NCI-H1694 (cell line): ENCODE measurements at regions not wholly inside any gene's neighbourhood (a gene's known extent, or its start where the extent isn't known, plus 50 kb on each side); places are given as distances from the start of the nearest gene placed in this dataset.

ENCODE experiments used
- DNase-seq: peaks from one replicate; lab custom pipeline; 2025; lab: John Stamatoyannopoulos, UW

DNA sequence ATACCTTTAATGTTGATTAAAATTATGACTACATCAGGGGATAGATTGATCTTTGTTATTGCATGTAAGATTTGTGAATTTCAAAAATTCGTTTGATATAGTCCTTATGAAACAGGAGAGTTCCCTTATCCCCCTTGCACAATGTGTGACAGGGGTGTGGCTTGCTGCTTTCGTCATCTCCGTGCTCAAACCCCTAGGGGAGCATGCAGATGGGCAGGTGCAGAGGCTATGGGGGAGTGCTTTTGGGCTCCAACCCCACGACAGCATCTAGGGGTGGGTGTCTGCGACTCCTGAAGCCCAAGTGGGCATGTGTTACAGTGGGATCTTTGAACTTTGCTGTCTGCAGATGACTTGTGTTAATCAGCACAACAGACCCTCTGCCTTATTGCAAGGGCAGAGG lies 360.1 kb upstream of the GOLIM4 start:
- DNase-seq: no peak

DNA sequence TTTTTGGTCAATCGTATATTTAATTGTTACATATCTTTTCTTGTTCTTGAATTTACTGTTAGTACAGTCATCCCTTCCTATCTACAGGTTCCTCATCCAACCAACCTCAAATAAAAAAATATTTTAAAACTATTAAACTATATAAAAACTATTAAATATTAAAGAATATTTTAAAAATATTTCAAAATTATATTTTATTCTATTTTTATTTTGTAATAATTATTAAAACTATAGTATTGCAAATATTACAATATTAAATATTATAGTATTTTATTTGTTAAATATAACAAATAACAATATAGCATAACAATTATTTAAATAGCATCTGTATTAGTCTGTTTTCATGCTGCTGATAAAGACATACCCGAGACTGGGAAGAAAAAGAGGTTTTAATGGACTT lies 357.9 kb upstream of the GOLIM4 start:
- DNase-seq: no peak

DNA sequence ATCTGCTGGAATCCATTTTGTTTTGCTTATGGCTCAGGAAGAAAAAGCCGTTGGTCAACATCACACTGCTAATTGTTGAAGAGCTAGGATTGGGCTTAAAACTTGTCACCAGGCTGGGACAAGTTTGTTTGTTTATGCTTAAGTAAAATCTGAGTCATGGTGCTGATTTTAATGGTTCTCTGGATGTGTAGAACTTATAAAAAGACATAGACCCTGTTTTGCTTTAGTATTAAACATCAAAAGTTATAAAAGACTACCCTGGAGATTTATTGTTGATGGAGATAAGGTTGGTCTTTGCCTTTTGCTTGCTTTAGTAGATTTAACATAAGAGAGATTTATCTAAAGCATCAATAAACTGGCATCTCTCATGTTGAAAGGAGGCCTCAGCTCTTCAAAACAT lies 348.2 kb upstream of the GOLIM4 start:
- DNase-seq: no peak

DNA sequence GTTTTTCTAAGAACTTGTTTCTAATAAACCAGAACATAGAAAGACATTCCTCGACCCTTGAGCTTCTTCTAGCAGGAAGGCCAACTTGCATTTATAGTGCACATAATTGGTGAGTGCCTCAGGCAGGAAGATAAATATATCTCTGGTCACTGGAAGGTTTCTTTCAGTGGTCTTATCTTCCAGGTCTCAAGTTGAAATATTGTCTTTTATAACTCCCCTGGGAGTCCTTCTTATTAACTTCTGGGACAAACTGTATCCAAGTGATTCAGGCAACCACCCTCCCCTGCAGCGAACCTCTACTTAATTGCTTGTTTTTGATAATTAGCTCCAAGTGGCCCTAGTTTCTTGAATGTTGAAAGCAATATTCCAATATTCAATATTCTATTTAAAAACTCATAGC lies 346.8 kb upstream of the GOLIM4 start:
- DNase-seq: no peak

DNA sequence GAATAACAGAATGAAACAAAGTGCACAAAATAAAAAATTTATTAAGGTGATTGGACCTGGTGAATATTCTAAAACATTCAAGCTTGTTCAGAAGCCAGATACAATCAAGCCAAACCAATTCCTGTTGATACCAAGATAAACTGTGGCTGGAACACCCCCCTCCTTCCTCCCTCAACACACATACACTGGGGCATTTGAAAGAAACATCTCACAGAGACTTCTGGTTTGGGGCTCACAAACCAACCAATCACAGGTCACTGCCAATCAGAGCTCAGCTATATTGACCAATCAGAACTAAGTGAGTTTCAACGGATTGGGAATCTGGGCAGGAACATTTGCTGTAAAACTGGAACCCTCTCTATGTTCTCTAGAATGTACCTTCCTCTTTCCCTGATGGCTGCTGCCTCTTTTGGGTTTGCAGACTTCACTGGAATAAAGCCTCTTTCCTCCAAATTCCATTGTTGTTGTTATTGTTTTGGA lies 340.6 kb upstream of the GOLIM4 start:
- no peak for DNase-seq

DNA sequence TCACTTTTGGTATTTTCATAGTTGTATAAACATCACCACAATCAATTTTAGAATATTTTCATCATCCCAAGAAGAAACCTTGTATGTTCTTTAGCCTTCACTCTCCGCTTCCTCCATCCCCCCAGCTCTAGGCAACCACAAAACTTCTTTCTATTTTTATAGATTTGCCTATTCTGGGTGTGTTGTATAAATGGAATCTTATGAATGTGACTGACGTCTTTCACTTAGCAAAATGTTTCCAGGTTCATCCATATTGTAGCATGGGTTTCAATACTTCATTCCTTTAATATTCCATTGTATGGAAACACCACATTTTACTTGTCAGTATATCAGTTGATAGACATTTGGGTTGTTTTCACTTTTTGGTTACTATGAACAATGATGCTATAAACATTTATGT lies 335.8 kb upstream of the GOLIM4 start:
- DNase-seq: no peak

DNA sequence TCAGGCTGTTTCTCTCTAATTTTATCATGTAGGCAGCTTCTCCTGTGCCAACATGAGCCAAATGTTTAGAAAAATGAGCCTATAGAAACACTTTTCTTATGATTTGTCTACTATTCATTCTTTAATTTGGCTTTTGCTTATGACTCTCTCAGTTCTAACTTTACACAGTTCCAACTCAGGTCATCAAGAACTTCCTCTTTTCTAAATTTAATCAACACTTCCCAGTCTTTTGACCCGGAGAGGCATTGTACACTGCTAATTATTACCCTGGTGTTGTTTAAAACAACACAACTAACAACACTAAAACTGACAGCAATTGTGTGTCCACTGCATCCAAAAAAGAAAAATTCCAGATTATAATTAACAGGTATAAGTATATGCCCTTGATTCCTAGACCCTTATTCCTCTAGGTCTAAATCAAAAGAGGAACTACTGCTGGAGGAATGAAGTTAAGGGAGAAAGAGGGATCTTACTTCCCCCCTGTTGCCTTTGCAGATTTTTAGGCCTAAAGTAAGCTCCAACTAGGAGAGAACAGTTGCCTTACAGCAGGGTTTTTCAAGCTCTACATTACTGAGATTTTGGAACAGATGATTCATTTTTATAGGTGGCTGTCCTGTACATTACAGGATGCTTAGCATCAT lies 332.2 kb upstream of the GOLIM4 start:
- DNase-seq: no peak

DNA sequence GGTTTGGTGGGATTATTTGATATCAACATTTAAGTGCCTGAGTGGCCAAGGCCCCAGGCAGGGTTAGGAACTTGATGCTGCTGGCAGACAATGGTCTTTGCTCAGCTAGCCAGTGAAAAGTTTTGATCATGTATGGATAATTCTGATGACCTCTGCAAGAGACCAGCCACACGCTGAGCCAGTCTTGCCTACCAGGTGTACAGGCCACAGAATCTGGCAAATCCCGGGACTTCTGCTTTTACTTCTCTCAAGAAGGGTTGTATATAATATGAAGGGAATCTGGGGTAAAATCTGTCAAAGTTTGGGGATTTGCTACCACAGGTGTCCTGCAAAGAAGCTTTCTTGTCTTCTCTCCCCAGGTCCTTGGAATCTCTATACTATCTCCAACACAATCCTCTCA lies 331.4 kb upstream of the GOLIM4 start:
- no peak for DNase-seq

DNA sequence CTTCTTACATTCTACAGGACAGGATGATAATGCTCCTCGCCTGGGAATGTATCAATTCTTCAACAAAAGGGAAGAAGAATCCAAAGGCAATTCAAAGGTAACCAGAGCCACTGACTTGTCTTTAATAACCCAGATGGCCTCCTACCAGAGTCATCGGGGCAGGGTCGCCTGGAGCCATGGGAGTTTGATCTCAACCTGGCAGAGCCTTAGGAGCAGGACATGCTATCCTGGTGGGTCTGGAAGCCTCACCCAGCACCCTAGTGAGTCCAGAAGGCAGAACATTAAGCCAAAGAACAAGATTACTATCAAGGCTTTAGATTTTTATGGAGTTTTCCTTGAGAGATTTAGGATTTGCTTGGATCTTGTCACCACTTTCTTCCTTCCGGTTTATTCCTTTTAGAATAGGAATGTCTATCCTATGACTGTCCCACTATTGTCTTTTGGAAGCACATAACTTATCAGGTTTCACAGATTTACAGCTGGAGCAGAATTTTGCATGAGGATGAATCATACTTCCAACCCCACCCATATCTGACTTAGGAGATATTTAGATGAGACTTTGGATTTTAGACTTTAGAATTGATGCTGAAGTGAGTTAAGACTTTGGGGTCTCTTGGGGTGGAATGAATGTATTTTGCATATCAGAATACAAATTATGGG lies 330.3 kb upstream of the GOLIM4 start:
- no peak for DNase-seq

DNA sequence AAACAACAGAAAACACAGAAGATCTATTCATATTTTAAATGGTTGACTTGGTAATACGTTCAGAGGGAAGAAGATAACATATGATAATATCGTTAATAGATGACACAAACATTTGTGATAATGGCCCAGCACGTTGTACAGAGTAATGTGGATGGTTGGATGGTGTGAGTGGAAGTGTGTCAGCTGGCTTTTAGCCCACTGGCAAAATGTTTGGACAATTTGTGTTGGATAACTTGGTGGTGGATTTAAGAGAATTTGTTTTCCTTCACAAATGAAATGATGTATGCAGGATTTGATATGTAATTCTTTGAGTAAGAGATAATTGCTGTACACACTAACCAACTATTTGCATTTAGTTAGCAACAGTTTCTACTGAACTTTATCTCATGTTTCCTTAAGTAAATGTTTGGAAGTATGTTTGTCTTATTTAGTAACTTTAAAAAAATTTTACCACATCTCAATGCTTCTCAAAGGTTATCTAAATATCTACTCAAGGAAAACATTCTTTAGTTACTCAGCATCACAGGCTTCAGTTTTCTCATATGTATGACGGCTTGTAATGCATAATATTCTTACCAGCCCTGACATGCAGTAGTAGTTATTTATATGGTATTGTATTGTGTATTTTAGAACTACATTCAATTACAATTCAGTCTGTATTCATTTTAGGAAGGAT lies 328.5 kb upstream of the GOLIM4 start:
- DNase-seq: no peak

DNA sequence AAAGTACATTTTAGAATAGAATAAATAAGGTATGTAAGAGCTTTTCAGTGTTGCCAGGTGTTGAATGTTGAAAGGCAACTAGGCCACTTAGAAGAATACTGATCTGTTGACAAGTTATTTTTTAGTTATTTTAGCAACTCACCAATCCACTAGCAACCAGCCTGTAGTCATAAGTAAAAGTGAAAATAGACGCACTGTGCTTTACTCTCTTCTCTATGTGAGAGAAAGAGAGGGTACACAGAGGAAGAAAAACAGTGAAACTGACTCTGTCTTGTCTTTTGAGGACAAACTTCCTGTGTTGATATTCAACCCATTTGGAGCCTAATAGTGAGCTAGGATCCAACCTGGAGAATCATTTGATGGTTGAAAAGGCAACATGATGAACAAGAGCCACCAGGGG lies 327.1 kb upstream of the GOLIM4 start:
- DNase-seq: no peak

DNA sequence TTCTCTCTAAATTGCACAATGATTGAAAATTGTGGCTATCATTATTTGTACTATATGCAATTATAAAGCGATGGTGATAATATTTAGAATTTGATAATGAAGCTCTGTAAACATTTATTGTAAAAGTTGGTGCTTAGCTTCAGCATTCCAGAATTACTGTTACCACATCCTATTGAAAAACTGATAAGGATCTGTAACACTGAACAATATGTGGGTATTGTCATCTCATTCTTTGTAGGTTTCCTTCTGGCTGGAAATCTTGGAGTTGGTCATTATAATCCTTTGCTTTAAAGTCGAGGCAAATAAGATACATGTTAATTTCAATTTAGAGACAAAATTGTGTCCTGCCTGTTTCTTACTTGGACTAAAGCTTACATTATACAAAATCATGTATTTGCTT lies 323.4 kb upstream of the GOLIM4 start:
- no peak for DNase-seq

DNA sequence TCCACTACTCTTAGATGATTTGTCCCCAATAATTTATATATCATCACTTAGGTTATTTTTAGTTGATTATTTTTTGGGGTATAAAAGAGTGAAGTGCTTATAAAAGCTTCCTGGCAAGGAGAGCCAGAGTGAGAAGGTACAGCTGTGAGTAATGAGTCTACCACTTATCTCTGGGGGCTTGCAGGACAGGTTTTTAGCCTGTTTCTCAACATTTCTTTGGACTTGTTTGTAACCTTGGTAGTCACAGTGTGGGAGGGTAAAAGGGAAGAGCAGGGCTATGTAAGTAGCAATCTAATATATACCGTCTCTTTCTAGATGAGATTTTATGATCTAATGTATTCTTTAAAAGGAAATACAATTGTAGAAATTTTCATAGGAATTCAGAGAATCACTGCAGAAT lies 321.3 kb upstream of the GOLIM4 start:
- no peak for DNase-seq

DNA sequence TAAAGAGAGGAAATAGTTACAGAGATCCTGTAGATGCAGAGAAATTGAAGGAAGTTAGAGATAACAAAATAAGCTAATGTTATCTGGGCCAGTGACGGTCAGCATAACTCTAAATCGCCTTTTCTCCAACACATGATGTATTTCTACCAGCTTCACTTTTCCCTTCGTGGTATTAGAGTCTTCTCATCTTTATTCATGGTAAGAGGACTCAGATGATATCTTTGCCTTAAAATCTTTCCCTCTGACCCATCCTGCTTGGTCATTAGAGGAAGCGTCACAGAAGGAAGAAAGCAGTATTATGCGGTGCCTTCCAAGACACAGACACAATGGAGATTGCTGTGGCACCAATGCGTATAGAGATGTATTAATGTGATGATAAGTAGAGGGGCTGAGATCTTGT lies 320.7 kb upstream of the GOLIM4 start:
- no peak for DNase-seq

DNA sequence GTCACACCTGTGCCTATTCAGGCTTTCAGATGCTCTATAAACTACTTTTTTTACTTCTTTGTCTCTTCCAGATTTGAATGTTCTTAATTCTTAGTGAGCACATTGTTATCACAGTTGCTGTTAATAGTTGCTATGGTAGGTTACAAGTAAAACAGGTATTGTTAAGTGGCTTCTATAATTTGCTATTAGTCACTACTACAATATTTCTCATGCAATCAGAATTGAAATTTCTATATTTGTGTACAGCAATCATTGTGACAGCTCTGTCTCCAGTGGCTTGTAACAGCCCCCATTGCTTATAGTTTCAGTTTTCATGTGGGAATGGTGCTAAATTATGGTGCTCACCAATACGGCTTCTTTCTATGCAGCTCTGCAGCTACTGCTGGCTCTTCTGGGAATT lies 318.4 kb upstream of the GOLIM4 start:
- no peak for DNase-seq

DNA sequence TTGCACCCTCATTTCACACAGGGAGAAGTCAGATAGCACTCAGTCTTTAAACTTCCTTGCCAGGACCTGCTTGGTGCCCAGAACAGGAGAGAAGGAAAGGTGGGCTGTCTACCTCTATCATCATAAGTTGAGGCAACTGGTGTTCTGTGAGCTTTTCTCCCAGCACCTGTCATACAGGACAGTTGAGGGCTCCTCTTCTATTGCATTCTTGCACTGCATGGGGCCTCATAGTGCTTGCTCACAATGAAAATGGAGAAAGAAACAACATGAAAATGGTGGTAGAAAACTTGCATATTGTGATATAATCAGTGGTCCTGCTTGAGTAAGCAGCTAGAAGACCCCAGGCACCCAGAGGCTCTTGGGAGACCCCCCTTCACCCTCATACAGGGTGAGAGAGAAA lies 311.7 kb upstream of the GOLIM4 start:
- no peak for DNase-seq

DNA sequence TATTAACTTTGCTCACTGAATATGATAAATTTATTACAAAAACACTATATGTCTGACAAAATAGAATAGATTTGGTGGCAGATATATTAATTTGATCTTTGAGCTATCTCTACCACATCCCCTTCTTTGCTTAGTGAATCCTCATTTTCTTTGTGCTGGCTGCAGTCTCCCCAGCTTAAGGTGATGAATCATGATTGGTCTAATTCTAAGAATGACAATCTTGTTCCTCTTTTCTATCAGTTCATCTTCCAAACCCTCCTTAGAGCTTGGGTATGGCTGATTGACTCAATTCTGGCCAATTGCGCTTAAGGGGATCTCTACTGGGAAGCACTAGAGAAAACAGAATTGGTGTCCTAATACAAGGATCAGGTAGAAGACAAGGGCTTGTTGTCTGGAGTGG lies 309.6 kb upstream of the GOLIM4 start:
- DNase-seq: no peak

DNA sequence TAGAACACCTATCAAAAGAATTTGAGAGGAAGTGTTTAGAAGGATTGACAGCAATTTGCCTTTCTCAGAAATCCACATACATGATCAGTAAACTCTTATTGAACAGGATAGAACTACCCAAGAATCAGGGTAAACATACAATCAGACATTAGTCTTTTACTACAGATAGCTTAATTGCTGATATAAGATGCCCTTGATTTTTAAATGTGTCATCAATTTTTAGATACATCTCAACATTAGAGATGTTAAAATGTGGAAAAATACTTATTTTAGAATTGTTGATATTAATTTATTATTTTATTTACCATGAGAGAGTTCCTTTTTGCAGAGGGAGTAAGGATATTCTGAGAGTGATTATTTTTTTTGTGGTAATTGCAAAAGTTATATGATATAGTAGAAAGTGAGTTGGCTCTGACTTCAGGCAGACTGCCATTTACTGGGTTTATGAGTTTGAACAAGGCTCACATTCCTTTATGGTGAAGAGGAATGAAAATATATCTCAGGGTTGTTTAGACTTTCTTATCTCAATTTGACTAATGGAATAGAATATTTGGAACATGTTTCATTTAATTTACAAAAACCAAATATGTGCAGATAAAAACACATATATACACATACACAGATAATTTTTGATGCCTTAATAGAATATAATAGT lies 302.8 kb upstream of the GOLIM4 start:
- no peak for DNase-seq

DNA sequence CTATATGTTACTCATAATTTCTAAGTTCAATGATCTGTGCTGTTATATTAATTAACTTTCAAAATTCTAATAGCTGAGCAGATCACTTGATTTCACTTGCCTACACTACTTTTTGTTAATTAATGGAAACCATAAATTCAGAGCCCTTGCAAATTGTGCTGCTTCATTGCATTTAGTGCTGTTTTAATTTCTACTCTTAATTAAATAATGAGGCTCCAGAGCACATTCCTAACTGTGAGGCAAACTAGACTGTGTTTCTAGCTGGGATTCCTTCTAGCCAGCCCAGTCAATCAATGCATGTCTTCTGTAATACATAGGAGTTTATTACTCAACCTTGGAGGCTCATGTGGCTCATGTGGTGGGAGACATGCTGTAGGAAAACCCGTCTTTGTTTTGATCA lies 301.1 kb upstream of the GOLIM4 start:
- no peak for DNase-seq

DNA sequence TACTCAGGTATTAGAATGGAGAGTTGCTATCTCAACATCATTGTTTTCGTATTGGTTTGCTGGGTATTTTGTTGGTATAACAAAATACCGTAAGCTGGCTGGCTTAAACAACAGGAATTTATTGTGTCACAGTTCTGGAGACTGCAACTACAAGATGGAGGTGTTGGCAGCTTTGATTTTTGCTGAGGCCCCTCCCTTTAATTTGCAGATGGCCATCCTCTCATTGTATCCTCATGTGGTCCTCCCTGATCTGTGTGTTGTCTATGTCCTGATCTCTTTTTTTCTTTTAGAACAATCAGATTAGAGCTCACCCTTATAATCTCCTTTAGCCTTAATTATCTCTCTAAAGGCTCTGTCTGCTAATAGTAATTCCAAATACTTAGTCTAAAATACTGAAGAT lies 299.8 kb upstream of the GOLIM4 start:
- DNase-seq: no peak

DNA sequence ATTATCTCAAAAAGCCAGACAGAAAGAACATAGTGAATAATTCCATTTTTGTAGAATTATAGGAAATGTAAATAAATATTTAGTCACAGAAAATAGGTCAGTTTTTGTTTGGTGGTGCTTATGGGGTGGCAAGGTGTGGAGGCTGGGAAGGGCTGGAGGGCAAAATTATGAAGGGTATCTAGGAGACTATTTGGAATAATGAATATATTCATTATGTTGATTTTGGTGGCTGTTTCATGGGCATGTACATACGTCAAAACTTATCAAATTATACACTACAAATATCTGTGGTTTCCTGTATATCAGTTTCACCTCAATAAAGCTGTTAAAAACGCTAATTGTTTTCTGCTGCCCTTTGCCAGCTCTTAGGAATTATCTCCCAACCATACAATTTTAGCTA lies 298.7 kb upstream of the GOLIM4 start:
- DNase-seq: no peak

DNA sequence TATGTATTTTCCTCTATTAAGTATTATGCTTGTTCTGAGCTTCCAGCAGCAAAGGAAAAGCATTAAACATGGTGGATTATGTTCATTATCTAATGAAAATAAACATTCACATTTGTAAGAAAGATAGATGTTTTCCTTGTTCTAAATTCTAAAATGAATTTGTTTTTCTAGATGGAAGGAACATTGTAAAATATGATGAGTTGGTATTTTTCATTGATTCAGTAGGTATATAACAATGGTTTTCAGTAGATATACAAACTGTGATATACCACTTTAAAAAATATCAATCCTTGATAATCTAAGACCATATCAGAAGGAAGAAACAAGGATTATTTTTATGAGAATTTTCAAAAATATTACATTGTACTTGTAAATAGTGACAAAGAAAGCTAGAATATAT lies 290.6 kb upstream of the GOLIM4 start:
- DNase-seq: no peak

DNA sequence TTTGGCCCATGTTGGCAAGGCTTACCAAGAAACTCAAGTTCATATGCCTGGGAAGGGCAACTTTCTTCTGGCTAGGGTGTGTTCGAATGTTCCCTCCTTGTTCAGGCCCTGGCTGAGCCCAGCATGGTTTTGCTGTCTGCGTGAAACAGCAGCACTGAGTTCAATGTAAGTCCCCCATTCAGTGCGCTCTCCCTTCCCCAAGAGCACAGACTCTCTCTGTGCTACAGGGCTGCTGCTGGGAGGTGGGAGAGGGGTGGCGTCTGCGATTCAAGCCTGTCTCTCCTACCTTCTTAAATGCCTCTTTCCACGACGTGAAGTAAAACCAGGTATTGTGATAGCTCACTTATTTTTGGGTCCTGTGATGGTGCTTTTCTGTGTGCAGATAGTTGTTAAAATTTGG lies 289.3 kb upstream of the GOLIM4 start:
- DNase-seq: no peak
